NCI-H2029 treated with DMSO at 0.1 percent for 48 hours (cell line): ENCODE measurements at regions not wholly inside any gene's neighbourhood (a gene's known extent, or its start where the extent isn't known, plus 50 kb on each side); places are given as distances from the start of the nearest gene placed in this dataset.
"Not testable (repeated sequence)": the region's sequence is repeated elsewhere in the genome, so short reads cannot be mapped to it uniquely, and the experiment has no call there.

Experiments
- DNase-seq: peaks from one replicate; lab custom pipeline; 2025; lab: John Stamatoyannopoulos, UW

- no peak for DNase-seq
These were observed 71.8 kb downstream of the GGTLC2 start for GRCh38 chr22:22716136-22716665.

GRCh38 chr22:22717664-22718063 lies 73.2 kb downstream of the GGTLC2 start:
- DNase-seq = no peak

- DNase-seq = no peak
These were observed 75.8 kb downstream of the GGTLC2 start for GRCh38 chr22:22720201-22720723.

- no peak for DNase-seq
These were observed 76.4 kb downstream of the GGTLC2 start for GRCh38 chr22:22720724-22721261.

GRCh38 chr22:22721681-22722354 lies 77.4 kb downstream of the GGTLC2 start:
- no peak for DNase-seq

GRCh38 chr22:22728382-22728781 lies 84.0 kb downstream of the GGTLC2 start:
- no peak for DNase-seq

GRCh38 chr22:22730655-22731373 lies 86.4 kb downstream of the GGTLC2 start:
- no peak for DNase-seq

- DNase-seq = no peak
These were observed 86.9 kb downstream of the GGTLC2 start for GRCh38 chr22:22731374-22731676.

- not testable (repeated sequence) for DNase-seq
These were observed 88.6 kb downstream of the GGTLC2 start for GRCh38 chr22:22733006-22733405.

- DNase-seq = no peak
These were observed 89.5 kb downstream of the GGTLC2 start for GRCh38 chr22:22733881-22734373.

GRCh38 chr22:22734395-22735272 lies 90.2 kb downstream of the GGTLC2 start:
- not testable (repeated sequence) for DNase-seq

- not testable (repeated sequence) for DNase-seq
These were observed 90.9 kb downstream of the GGTLC2 start for GRCh38 chr22:22735276-22735675.

GRCh38 chr22:22735695-22736611 lies 91.5 kb downstream of the GGTLC2 start:
- no peak for DNase-seq

- DNase-seq = no peak
These were observed 93.2 kb downstream of the GGTLC2 start for GRCh38 chr22:22737590-22737989.

- no peak for DNase-seq
These were observed 94.7 kb downstream of the GGTLC2 start for GRCh38 chr22:22738959-22739585.

- no peak for DNase-seq
These were observed 96.3 kb downstream of the GGTLC2 start for GRCh38 chr22:22740560-22741276.

GRCh38 chr22:22741843-22742242 lies 97.4 kb downstream of the GGTLC2 start:
- DNase-seq = no peak

GRCh38 chr22:22742641-22743040 lies 98.2 kb downstream of the GGTLC2 start:
- no peak for DNase-seq

GRCh38 chr22:22743128-22743760 lies 98.8 kb downstream of the GGTLC2 start:
- no peak for DNase-seq
